Suprapubic skin (tissue), 3 donors: ENCODE measurements at regions not wholly inside any gene's neighbourhood (a gene's known extent, or its start where the extent isn't known, plus 50 kb on each side); places are given as distances from the start of the nearest gene placed in this dataset.

Source experiments
- CTCF ChIP-seq, 2 donors: fragments of 200-600 bp in 1 of 2; fragments of 450-650 bp in 1 of 2; sonication (generic) in 1 of 2; IDR thresholded peaks; one replicate each; pipeline ENCODE4 v1.5.1; 2016 to 2019; ENCODE audit warnings: antibody characterized with exemption in 2 of 2, mild to moderate bottlenecking in 1 of 2, moderate library complexity in 1 of 2
- EP300 ChIP-seq: sonication (generic); formaldehyde crosslinking; IDR thresholded peaks from one replicate; pipeline ENCODE4 v1.6.1; 2017; ENCODE audit warnings: antibody characterized with exemption

- TF ChIP-seq CTCF (IDR thresholded peaks at IDR 0.05) (no peak), EP300 (no peak)
Observed at GRCh38 chr1:172812118-172812517, 153.2 kb downstream of the FASLG start.
